ENCODE measurements at regions not wholly inside any gene's neighbourhood (a gene's known extent, or its start where the extent isn't known, plus 50 kb on each side); places are given as distances from the start of the nearest gene placed in this dataset.
A peak's percentile ranks its signal among the peaks of the same experiment; 100 is the strongest.

DNA sequence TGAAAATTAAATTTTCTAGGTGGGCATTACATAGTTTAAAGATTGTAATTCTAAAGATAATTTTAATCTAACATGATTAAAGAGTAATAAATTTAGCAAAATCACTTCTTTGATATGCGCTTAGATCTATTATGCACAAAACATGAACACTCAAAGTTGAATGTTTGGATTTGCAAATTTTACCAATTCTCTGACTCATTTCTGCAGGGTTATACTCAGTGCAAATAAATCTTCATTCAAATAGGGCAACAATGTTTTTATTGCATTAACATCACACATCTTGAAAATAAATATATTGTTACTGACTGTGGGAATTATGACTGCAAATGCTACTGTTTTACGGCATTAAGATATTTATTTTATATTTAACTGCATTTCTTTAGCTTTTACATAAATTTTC, 110.7 kb downstream of the OGFRL1 start:
- no peak for DNase-seq

DNA sequence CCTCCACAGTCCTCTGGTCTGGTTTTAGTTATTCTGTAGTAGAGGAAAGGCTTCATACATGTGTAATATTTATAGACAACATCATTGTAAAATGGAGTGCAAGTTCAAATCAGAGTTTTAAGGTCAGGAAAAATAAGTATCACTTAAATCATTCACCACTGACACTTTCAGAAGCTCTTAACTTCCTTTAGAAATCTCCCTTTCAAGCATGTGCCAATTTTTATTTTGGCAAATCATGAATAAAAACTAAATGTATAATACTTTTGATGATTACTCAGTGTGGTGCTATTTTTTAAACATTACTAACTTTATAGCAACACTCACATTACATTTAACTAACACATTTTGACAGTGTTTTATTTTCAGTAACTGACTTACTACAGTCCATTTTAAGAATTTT, 112.2 kb downstream of the OGFRL1 start:
- DNase-seq = no peak

DNA sequence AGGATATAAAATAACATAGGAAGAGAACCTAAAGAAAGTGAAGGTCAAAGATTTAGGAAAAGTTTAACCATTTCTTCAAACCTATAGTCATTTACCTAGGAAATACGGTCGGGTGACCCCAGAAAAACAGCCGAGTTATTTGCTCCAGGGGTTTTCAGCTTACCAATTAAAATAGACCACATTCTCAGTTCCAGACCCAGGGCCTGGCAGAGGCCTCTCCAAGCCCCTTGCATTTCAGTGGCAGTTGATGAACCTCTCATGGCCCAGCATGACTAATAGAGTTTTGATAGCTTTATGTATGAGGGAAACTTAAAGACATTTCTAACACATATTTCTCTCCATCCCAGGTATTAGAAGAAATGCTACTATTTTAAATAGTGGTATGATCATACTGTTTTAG, 113.5 kb downstream of the OGFRL1 start:
- no peak for DNase-seq

DNA sequence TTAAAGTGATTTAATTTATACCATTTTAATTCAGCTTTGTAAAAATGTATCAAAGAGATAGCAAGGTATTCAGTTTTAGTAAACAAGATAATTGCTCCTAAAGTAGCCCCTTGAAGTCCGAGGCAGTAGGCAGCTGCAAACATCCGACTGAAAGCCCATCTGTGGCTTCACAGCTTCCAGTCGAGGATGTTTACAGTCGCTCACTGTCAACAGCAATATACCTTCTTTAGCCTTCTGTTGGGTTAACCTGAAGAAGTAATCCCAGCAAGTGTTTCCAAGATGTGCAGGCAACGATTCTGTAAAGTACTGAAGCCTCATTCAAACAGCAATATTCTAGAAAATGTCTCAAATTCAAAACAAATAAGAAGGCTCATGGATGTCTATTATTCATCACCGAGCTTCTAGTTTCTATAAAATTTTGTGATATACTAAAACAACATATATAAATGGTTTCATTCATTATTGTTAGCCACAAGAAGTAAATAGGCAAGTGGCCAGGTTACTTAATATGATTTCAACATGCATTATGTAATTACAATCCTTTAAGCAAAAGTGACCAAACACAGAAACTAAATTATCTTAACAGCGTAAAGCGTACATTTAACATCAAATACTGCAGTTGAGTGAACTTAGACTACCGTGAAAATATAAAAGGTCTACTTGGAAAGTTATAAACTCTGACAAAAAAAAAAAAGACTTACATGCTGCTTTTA, 115.0 kb downstream of the OGFRL1 start:
- no peak for DNase-seq

DNA sequence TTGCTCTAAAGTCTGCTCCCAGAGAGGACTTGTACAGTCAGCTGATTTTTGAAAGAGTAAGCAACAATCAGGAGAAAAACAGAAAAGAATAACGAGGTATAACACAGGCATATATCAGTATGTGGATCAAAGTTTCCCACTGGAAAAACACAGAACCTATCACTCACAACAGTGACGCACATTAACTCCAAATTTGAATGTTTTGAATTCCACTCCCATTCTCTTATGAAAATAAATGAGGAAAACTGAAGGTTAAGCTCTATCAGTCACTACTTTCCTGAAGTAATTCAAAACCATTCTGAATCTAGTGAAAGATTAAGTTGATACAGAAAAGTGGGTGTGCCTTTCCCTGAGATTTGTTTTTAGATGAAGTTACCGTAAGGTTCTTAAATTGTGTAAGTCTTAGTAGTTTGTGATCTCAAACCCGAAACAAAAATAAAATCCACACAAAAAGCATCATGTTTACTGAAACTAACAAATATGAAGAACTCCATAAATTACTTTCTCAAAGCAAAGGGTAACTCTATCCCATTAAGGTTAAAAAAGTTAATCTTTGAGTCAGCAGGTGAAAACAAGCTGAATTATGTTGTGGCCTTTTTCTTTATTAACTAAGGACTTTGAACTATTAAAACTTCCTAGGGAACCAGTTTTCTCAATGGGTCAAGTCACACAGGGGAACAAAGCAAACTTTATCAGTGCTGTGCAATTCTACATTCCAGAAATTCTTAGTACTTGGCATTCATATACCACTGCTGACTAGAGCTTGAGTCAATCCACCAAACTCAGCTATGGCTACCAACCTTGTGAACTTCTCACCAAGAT, 115.7 kb downstream of the OGFRL1 start:
- peak; percentile 46 for DNase-seq

DNA sequence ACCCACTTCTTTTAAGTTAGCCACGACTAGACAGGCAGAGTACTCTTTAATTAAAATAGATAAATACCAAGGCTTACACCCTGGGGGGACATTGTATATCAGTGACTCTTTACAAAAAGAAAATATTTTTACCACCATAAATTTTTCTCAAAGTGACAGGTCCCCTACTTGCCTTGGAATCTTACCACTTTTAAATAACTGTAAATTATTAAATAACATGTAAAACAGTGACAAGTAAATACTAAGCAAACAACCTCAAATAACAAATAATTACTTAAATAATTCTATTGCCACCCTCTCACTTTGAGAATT, 116.3 kb downstream of the OGFRL1 start:
- no peak for DNase-seq

DNA sequence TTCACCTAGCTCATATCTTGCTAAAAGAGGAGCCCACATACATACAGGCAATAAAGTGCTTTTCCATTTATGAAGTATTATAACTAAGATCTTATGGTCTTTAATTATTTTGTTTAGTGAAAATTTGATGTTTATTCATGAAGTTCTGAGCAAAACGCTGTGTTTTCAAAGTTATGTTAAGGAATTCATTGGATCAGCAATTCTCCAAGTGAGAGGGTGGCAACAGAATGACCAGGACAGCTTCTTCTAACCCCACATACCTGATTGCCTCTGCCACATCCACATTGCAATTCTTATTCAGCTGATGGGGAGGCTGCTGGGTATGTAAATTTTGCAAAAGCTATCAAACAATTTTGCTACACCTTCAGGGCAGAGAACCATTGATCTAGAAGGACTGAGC, 116.8 kb downstream of the OGFRL1 start:
- DNase-seq = no peak

DNA sequence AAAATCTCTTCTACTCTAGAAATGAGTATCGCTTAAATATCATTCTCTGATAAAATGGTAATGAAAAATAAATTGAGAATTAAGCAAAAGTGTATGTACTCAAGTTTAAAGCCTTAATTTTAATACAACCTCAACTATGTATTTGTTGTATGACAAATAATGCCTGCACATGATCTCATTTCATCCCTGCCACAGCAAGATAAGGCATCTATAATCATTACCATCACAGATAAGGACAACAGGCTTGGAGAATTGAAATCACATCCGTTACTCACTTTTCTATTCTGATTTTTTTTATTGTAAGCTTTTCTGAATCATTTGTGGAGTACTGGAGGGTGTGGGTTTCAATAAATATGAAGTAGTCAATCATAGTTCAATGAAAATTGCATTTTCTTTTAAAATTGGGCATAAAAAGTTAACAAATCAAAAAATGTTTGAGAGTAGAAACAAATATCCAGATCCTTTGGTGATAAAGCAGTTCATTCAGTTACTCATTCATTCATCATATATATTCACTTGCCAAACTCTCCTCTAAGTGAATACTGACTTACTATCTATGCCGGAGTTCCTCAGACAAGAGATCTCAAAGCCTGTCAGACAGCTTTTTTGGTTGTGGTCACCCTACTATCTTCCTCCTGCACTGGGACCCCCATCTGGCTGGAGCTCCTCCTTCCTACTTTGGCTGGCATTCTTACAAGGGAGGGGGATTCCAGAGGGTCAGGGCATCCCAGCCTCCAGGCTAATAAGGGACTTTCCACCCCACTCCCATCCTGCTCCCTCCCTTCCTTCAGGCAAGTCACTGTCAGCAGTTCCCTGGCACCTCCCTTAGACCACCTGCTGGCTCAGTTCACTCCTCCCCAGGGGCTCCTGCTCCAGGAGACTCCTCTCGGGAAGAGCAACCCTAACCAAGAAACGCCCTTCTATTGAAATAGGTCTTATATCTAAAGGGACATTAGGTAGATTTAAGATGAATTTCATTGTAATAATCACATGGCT, 118.6 kb downstream of the OGFRL1 start:
- DNase-seq = no peak

DNA sequence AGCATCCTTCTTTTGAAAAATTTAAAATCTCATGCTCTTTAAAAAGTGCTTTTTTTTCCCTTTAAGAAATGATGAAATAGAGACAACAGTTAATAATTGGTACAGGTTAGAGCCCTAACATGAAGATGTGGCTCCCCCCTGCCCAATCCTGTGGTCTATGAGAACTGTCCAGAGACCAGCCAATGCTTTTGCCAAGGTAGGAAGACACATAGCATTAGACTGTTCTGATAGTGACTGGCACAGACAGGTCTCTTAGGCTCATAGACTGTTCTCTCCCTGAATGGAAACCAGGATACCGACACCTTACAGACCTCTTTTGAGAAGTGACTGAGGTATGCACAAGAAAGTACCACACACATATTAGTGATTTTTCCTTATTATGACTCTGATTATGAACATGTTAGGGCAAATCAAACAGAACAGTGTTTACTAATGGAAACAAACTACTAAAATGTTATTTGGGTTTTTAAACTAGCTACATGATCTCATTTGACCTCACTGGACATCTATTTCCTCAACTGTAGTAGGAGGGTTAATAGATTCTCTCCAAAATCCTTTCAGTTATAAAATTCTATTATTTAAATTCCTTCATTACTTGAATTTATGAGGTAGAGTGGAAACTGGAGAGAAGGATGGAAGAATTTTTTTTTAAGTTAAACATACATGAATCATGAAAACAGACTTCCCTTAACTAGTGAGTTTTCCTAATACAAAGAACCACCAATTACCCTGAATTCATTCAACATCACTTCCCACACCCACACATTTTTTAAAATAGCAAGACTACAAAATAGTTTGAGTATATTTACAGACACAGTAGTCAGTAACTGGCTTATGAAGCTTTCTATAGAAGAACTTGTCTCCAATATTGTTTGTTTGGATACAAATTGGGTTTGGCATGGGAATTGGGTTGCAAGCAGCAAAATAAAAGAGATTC, 120.4 kb downstream of the OGFRL1 start:
- no peak for DNase-seq

DNA sequence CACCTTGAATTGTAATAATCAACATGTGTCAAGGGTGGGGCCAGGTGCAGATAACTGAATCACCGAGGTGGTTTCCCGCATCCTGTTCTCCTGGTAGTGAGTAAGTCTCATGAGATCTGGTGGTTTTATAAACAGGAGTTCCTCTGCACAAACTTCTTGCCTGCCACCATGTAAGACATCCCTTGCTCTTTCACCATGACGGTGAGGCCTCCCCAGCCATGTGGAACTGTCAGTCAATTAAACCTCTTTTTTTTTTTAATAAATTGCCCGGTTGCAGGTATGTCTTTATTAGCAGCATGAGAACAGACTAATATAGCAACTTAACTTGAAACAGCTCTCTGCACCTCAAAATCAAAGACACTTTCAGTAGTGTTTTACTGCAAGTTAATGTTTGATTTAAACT, 121.6 kb downstream of the OGFRL1 start:
- DNase-seq = no peak

DNA sequence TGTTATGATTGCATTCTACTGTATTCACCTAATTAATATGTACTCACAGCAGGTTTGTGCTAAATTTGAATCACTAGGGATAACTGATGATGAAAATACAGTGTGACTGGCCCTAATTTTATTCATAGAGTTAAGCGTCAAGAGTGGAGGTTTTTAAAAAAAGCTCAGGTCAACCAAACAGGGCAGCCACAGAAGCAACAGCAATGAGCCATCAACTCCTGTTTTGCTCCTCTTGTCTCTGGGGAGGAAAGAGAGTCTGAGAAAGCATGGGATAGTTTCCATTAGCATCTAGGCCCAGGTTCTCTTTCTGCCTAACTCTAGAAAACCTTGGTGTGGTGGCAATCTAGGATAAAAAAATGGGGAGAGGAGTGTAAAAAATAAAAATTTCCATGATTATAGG, 122.1 kb downstream of the OGFRL1 start:
- DNase-seq = no peak

DNA sequence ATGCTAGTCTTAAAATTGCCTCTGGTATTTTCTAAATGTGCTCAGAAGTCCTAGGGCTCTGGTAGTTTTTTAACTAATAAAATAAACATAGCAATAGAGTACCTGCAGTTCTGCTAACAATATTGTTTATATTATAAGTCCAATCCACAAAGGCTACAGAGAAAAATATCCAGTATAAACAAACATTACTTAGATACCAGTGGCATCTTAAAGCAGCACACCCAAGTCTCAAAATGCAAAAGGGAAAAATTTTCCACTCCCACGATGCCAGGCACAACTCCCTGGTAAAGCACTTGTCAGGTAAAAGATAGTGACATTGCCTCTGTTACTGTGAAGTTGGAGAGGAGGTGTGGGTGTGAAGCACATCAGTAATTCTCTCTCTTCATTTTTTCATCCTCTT, 123.3 kb downstream of the OGFRL1 start:
- no peak for DNase-seq

DNA sequence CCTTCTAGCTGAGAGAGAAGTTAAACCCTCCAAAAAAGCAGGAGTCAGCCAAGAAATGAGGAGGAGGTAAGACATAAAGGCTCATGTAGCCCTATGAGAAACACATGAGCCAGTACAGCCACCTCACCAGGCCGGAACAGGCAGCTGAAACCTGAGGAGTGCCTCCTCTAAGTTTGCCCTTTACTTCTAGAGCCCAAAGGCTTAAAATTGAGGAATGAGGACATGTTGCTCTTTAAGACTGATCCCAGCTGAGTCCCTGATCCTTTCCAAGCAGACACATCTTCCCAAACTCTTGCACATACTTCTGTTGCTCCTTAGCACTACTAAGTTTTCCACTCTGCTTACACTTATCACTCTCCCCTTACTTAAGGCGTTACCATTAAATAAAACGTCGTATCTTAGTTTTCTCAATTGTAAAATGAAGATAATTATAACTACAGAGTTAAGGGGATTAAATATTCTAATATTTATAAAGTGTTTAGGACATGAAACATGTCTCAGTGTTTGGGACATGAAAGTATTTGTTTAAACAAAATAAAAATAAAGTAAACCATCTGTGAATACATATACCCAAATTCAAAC, 124.0 kb downstream of the OGFRL1 start:
- DNase-seq = no peak

DNA sequence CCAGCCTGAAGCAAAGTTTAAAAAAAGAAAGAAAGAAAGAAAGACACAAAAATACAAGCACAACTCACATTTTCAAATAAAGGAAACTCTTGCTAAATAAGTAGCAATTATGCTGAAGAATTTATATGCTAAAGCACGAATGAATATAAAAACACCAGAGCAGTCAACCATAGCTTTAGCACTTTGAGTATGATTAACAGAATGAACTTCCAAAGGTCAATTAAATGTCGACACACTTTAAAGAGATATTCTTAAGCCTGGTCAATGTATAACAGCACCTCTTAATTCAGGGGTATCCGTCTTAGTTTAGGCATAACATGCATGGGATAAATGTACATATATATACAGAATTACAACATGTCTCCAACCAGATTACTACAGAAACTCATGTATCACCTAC, 125.9 kb downstream of the OGFRL1 start:
- DNase-seq = no peak

DNA sequence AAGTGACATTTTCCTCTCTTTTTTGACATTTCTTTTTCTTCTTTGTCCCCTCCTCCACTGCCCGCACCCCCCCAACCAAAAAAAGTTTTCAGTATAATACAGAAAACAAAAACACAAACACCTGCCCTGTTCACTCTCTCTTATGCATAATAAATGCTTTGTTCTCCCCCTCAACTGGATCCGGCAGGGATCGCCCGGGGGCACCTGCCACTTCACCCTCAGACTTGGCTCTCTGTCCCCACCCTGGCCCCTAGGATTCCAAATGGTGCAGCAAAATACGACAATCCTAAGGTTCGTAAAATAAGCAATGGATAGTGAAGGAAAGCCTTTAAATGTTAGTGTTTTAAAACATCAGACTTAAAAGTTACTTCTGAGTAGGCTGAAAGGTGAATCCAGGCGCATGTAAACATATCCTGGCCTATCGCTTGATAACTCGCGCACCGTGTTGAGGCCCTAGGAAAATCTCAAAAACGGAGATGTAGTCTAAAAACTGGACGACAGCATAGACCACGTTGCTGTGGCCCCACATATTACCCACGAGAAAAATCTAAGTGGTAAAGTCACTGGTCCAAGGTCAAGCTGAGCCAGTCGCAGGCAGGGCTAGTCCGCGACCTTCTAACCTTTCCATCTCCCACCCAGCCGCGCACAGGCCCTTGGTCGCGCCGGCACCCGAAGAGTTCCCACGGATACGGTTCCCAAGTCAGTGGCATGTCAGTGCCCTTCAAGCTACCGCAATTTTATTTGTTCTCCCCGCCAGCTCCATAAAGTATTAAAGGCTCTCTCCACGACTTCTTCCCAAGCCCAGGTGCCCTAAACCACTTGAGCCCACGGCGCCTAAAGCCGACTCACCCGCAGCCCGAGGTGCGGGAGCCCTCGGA, 130.8 kb downstream of the OGFRL1 start:
- DNase-seq = peak; percentile 70

DNA sequence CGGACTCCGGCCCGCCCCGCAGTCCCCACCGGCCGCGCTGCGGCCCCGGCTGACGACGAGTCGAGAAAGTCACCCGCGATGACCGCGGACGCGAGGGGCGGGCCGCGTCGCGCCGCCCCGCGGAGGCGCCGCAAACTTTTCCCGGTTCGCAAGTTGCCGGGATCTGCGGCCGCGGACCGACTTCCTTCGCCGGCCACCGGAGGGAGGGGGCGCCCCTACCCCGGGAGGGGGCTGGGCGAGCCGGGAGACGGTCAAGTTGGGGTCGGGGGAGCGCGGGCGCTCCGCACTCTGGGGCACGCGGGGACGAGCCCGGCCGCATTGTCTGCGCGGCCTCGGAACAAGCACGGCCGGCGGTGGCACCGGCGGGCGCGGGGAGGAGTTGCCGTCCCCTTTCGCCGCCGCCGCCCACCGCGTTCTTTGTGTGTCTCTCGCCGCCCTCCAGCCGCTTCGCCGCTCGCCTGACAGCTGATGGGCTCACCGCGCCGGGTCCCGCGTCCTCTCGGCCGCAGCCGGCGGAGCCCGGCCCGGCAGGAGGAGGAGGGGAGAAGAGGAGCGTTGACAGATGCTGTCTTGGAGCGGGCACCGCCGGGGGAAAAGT, 131.6 kb downstream of the OGFRL1 start:
- peak; percentile 81 for DNase-seq

DNA sequence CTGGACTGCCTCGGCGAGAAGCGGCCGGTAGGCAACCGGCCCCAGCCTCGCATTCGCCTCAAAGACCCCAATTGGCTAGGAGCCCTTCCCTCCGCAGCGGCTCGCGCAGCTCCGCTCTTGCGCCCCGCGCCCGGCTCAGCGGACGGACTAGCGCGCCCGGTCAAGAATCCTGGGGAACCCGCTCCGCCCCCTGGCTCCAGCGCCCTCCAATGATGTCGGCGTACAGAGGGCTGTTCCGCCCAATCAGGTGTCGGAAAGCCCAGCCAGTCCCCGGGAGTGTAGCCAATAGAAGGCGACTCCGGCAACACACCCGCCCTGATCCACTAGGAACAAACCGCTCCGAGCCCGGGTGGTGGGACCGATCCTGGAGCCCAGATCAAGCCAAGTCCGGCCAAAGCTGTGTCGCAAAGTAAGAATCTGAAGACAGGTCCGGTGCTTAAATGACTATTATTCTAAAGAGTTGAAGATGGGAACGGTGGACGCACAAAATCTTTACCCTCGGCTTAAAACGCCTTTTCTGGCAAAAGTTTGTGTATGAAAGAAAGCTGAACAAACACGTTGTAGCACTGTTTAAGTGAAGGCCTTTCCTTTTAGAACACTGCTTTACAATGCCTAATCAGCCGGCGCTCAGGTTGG, 132.2 kb downstream of the OGFRL1 start:
- peak; percentile 97 for DNase-seq

DNA sequence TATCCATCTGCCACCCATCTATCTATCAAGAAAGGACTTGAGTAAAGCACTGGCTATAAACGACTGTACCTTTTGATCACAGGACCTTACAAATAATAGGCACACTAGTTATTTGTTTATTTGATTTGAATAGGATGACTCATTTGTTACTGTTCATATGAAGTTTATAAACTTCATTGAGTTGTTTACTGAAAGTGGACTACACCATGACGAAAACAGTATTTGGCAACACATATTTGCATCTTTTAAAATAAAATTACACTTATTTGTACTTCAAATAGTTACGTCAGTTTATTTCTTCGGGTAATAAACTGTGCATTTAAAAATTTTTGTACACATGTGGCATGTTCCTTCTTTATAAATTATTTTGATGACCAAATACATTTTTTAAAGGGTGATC, 133.0 kb downstream of the OGFRL1 start:
- no peak for DNase-seq

DNA sequence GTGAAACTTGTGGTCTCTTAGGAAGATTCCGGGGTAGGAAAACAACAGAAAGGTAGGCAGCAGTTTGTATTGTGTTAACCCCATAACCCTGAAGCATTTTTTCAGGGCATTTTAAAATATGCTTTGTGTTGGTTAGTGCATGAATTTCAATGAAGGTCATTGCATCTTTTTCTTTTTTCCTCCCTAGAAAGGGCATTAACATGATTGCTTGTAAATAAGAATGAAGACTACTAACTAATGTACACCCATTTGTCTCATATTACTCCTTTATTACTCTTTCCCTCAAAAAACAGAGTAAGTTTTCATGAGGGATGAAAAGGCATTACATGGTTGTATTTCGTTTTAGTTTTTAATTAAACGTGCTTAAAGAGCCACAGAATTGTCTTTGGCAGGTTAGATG, 141.4 kb downstream of the OGFRL1 start:
- no peak for DNase-seq

DNA sequence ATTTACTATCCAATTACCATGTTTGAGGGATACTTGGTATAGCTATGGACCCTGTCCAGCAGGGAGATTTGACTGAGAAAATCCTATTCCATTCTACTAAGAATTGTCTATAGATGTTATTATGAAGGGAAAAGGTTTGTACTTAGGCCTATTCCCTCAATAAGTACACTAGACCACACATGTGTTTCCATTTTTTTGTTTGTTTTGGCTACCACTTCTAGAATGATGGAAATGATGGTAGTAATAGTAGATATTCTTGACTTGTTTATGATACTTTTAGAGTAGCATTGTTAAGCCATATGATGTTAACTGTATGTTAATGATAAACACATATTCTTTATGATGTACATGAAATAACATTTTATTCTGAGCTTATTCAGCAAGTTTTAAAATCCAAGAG, 144.8 kb downstream of the OGFRL1 start:
- no peak for DNase-seq
